K562 (cell line): ENCODE measurements at regions not wholly inside any gene's neighbourhood (a gene's known extent, or its start where the extent isn't known, plus 50 kb on each side); places are given as distances from the start of the nearest gene placed in this dataset.
A peak's percentile ranks its signal among the peaks of the same experiment; 100 is the strongest.

Source experiments
- ATAC-seq: fragments of 200-7000 bp; cut with Tn5 transposase; 3 replicates; pipeline ENCODE4 v1.9.1; 2020; ENCODE audit warnings: moderate library complexity
- BruUV-seq: library from RNA; stranded (reverse); fragments of 400-500 nt; replicated peaks from 2 replicates; lab custom pipeline; 2021; lab: Mats Ljungman, UMichigan
- CTCF ChIA-PET: fragments of 300-600 bp; formaldehyde crosslinking; extraction: SDS; loops from one replicate; lab custom pipeline; 2021; ENCODE audit warnings: low intra/inter-chr PET ratio; lab: Yijun Ruan, JAX
- POLR2A ChIA-PET: fragments of 300-600, 350-650 bp; sonication (Branson Sonifier 250); formaldehyde crosslinking; extraction: SDS; loops from one replicate; lab custom pipeline; 2021; ENCODE audit warnings: antibody characterized with exemption, inconsistent platforms; lab: Yijun Ruan, JAX
- DNase-seq, 4 experiments: peaks; one replicate each; pipeline versions ENCODE4 v3.0.0 to v3.0.0-alpha.2; 2011 to 2018; ENCODE audit warnings: low spot score in 3 of 4, mixed read lengths in 3 of 4; ENCODE audit errors: extremely low read depth in 1 of 4
- FAIRE-seq: peaks from 2 replicates; lab custom pipeline; 2011; peaks lifted over from hg19 to GRCh38; lab: Jason Lieb, UNC
- H2AFZ ChIP-seq: 2 replicates; pipeline ENCODE4 v1.6.0; 2011; ENCODE audit warnings: low read depth, low read length, control low read depth, inconsistent platforms
- H3K27ac ChIP-seq: fragments of 200-600 bp; 3 replicates; pipeline ENCODE4 v1.8.0; 2011; ENCODE audit warnings: low read depth, mild to moderate bottlenecking, control low read depth, inconsistent platforms, low read length, moderate library complexity, mixed read lengths; ENCODE audit errors: extremely low read depth
- H3K27me3 ChIP-seq, 2 experiments: fragments of 300-600 bp in 1 of 2; 2 replicates in 1 of 2; 3 replicates in 1 of 2; pipeline versions ENCODE4 v1.6.0 to v1.8.0; 2011; ENCODE audit warnings: inconsistent platforms in 2 of 2, low read length in 2 of 2, mild to moderate bottlenecking in 1 of 2, mixed read lengths in 1 of 2, moderate library complexity in 1 of 2; ENCODE audit not compliant: control insufficient read depth in 2 of 2, insufficient read depth in 2 of 2
- H3K36me3 ChIP-seq: fragments of 300-600 bp; 3 replicates; pipeline ENCODE4 v1.8.0; 2011; ENCODE audit warnings: mild to moderate bottlenecking, low read length, inconsistent platforms; ENCODE audit not compliant: control insufficient read depth, insufficient read depth
- H3K4me1 ChIP-seq, 2 experiments: fragments of 200-600 bp in 1 of 2; replicated peaks in 1 of 2; 2 replicates in 1 of 2; 3 replicates in 1 of 2; pipeline versions ENCODE4 v1.5.1 to v1.8.0; 2011; ENCODE audit warnings: inconsistent platforms in 2 of 2, low read length in 2 of 2, mild to moderate bottlenecking in 1 of 2, mixed read lengths in 1 of 2, moderate library complexity in 1 of 2; ENCODE audit not compliant: control insufficient read depth in 2 of 2, insufficient read depth in 2 of 2
- H3K4me2 ChIP-seq: 2 replicates; pipeline ENCODE4 v1.6.1; 2011; ENCODE audit warnings: low read length, control low read depth, inconsistent platforms, mixed read lengths; ENCODE audit not compliant: insufficient read depth
- H3K4me3 ChIP-seq: fragments of 200-600 bp; sonication (generic), shearing (Covaris generic); 2 replicates; pipeline ENCODE4 v1.5.1; 2016; ENCODE audit warnings: control low read depth, inconsistent platforms
- H3K79me2 ChIP-seq: fragments of 200-600 bp; 3 replicates; pipeline ENCODE4 v1.8.0; 2011; ENCODE audit warnings: low read length, inconsistent platforms; ENCODE audit not compliant: control insufficient read depth, insufficient read depth
- H3K9ac ChIP-seq, 2 experiments: 2 replicates each; pipeline versions ENCODE4 v1.6.0 to v1.6.1; 2011; ENCODE audit warnings: low read depth in 2 of 2, low read length in 2 of 2, control low read depth in 1 of 2, inconsistent platforms in 1 of 2, mild to moderate bottlenecking in 1 of 2, mixed read lengths in 1 of 2; ENCODE audit not compliant: insufficient read depth in 1 of 2
- H3K9me1 ChIP-seq: one replicate; pipeline ENCODE4 v1.6.0; 2011; ENCODE audit warnings: inconsistent platforms, mild to moderate bottlenecking, low read length, moderate library complexity; ENCODE audit not compliant: control insufficient read depth, insufficient read depth
- H3K9me3 ChIP-seq: replicated peaks from 2 replicates; pipeline ENCODE4 v1.5.1; 2011; ENCODE audit warnings: low read depth, low read length, inconsistent platforms; ENCODE audit not compliant: control insufficient read depth, insufficient read depth
- H4K20me1 ChIP-seq: replicated peaks from 2 replicates; pipeline ENCODE4 v1.6.1; 2011; ENCODE audit warnings: low read length, inconsistent platforms, mixed read lengths; ENCODE audit not compliant: control insufficient read depth, insufficient read depth
- CHCHD3 ChIP-seq: fragments of 250-450 bp; sonication (Bioruptor Pico); IDR thresholded peaks from 2 replicates; pipeline ENCODE4 v2.1.2; 2022; ENCODE audit warnings: mild to moderate bottlenecking
- KLF10 ChIP-seq: fragments of 250-450 bp; sonication (Bioruptor Pico); IDR thresholded peaks from 2 replicates; pipeline ENCODE4 v1.6.1; 2021; ENCODE audit warnings: matching md5 sums
- POLR2B ChIP-seq: fragments of 450-650 bp; IDR thresholded peaks from 2 replicates; pipeline ENCODE4 v1.6.1; 2018; ENCODE audit warnings: low read depth; ENCODE audit not compliant: partially characterized antibody
- TRIM28 ChIP-seq: fragments of 450-650 bp; IDR thresholded peaks from 2 replicates; pipeline ENCODE4 v1.6.1; 2017
- ZFX ChIP-seq: sonication (generic); formaldehyde crosslinking; IDR thresholded peaks from 2 replicates; pipeline ENCODE4 v1.8.0; 2022; ENCODE audit warnings: mild to moderate bottlenecking, missing genetic modification reagents, moderate library complexity
- ZNF217 ChIP-seq: sonication (generic); formaldehyde crosslinking; IDR thresholded peaks from 2 replicates; pipeline ENCODE4 v1.8.0; 2022; ENCODE audit warnings: mild to moderate bottlenecking, missing genetic modification reagents
- ZNF699 ChIP-seq: fragments of 250-450 bp; sonication (Bioruptor Pico); IDR thresholded peaks from 2 replicates; pipeline ENCODE4 v1.8.0; 2021; ENCODE audit warnings: mild to moderate bottlenecking, moderate library complexity; ENCODE audit not compliant: insufficient replicate concordance
- WGBS: fragments of 100-300 bp; shearing (Covaris generic); methylation state at CpG from one replicate; pipeline ENCODE4 v1.1.6; 2016; ENCODE audit warnings: low coverage, mixed read lengths; ENCODE audit not compliant: insufficient coverage; ENCODE audit errors: missing lambda C conversion rate; 5-methylcytosine and 5-hydroxymethylcytosine counted together
- in situ Hi-C: fragments of 300-500 bp; cut with MboI; formaldehyde crosslinking; loops from 4 replicates; pipeline ENCODE4 v1.15.0; 2018; ENCODE audit warnings: inconsistent platforms, mixed read lengths
- intact Hi-C: fragments of 100-400 bp; cut with micrococcal nuclease; formaldehyde crosslinking; loops from 2 replicates; pipeline ENCODE4 v1.14.2; 2022
- TF ChIP-seq, protein P1 (sequence below): fragments of 250-450 bp; sonication (Bioruptor Pico); IDR thresholded peaks from 2 replicates; pipeline ENCODE4 v1.9.0; 2021; ENCODE audit warnings: mild to moderate bottlenecking, inconsistent platforms
- TF ChIP-seq, protein P2 (sequence below): sonication (generic); formaldehyde crosslinking; IDR thresholded peaks from 2 replicates; pipeline ENCODE4 v1.8.0; 2023; ENCODE audit warnings: missing genetic modification reagents, mild to moderate bottlenecking, borderline replicate concordance

DNA sequence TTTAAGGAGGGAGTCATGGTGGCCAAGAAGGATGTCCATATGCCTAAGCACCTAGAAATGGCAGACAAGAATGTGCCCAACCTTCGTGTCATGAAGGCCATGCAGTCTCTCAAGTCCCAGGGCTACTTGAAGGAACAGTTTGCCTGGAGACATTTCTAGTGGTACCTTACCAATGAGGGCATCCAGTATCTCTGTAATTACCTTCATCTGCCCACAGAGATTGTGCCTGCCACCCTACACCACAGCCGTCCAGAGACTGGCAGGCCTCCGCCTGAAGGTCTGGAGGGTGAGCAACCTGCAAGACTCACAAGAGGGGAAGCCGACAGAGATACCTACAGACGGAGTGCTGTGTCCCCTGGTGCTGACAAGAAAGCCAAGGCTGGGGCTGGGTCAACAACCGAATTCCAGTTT lies 115.0 kb downstream of the HFE start (continued):
- no peak for TF ChIP-seq ZNF699
- TF ChIP-seq, protein P1, sequence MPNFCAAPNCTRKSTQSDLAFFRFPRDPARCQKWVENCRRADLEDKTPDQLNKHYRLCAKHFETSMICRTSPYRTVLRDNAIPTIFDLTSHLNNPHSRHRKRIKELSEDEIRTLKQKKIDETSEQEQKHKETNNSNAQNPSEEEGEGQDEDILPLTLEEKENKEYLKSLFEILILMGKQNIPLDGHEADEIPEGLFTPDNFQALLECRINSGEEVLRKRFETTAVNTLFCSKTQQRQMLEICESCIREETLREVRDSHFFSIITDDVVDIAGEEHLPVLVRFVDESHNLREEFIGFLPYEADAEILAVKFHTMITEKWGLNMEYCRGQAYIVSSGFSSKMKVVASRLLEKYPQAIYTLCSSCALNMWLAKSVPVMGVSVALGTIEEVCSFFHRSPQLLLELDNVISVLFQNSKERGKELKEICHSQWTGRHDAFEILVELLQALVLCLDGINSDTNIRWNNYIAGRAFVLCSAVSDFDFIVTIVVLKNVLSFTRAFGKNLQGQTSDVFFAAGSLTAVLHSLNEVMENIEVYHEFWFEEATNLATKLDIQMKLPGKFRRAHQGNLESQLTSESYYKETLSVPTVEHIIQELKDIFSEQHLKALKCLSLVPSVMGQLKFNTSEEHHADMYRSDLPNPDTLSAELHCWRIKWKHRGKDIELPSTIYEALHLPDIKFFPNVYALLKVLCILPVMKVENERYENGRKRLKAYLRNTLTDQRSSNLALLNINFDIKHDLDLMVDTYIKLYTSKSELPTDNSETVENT (CRISPR knock-in tag), result peak; percentile 81; the same call in 1 of the 2 replicates
- TF ChIP-seq, all 486 proteins: peak for 29

DNA sequence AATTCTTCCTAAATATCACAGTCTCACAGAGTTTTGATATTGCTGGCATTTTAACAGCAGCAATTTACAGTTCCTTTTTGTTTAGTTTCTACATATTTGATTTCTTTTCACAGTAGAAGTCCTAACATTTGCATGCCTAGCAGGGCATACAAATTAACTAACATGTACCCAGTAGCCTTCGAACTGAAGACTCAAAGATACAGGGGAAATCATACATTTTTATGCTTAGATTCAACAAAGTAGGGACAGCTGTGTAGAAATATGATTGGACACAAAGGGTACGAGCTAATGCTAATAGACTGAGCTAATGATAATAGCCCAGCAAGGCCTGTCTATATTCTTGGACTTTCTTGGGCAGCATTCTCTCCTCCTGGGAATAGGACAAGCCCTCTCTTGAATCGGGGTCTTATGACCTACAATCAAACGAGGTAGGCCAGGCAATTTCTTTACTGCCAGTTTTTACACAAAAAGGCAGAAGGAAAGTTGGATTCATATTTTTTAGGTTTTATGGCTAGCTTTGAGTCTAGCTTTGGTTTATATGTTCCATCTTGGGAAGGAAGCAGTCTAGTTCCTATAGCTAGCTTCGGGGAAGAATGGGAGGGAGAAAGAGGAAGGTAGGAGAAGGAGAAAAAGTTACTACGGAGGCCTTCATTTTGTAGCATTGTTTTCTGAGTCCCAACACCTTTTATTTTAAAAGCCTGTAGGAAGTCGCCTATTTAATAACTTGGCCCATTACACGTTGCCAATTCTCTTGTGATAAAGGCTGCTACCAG lies 115.8 kb downstream of the HFE start:
- H3K9me1 ChIP-seq, result no peaks in the 10 kb centered on the region
- peak overlapping the region; percentile 96 for H3K4me2 ChIP-seq
- DNase-seq (peak in 1 of 4 experiments; percentile 55), ATAC-seq (no peak), FAIRE-seq (no peak)
- H3K79me2 ChIP-seq, result peaks cover 94% of the 10 kb centered on the region
- WGBS, result 2% methylated on average over 8 of the region's 8 CpGs
- no peak overlapping the region for H2AFZ ChIP-seq
- H3K9me3 ChIP-seq, result no peaks in the 10 kb centered on the region
- H3K36me3 ChIP-seq, result peaks cover 13% of the 10 kb centered on the region; the same call in 2 of the 3 replicates
- BruUV-seq, result no TSS peak
- intact Hi-C loops, result loop anchor here (10.0 kb wide), 1 partner anchor 1632 kb away; a partner anchor contains a TSS
- peaks cover 10 to 18% of the 10 kb centered on the region in 2 experiments; a peak in 3 of 5 replicates for H3K4me1 ChIP-seq
- ChIA-PET CTCF (interaction anchor here (1.5 kb wide), 1 partner anchor 82 kb away, joined by 4 read pairs; a partner anchor contains a TSS), POLR2A (interaction anchor here (0.7 to 16.5 kb wide), 12 partner anchors 10 to 931 kb away, joined by 3 to 1095 read pairs (median 4); a partner anchor contains a TSS)
- peak overlapping the region; percentile 67 to 98 for H3K9ac ChIP-seq
- peak overlapping the region; percentile 99 for H3K27ac ChIP-seq
- in situ Hi-C loops, result loop anchor here (25.0 kb wide), 1 partner anchor 1609 kb away; a partner anchor contains a TSS
- H3K4me3 ChIP-seq, result peak overlapping the region; percentile 57
- H4K20me1 ChIP-seq, result peaks cover 33% of the 10 kb centered on the region
- H3K27me3 ChIP-seq, result no peaks in the 10 kb centered on the region
- TF ChIP-seq CHCHD3 (CRISPR knock-in tag) (peak; percentile 72), TRIM28 (no peak), KLF10 (CRISPR knock-in tag) (no peak; the same call in 1 of the 2 replicates), ZNF217 (no peak), ZFX (CRISPR knock-in tag) (peak; percentile 43; the same call in 1 of the 2 replicates), POLR2B (peak; percentile 32)
- TF ChIP-seq, protein P2, sequence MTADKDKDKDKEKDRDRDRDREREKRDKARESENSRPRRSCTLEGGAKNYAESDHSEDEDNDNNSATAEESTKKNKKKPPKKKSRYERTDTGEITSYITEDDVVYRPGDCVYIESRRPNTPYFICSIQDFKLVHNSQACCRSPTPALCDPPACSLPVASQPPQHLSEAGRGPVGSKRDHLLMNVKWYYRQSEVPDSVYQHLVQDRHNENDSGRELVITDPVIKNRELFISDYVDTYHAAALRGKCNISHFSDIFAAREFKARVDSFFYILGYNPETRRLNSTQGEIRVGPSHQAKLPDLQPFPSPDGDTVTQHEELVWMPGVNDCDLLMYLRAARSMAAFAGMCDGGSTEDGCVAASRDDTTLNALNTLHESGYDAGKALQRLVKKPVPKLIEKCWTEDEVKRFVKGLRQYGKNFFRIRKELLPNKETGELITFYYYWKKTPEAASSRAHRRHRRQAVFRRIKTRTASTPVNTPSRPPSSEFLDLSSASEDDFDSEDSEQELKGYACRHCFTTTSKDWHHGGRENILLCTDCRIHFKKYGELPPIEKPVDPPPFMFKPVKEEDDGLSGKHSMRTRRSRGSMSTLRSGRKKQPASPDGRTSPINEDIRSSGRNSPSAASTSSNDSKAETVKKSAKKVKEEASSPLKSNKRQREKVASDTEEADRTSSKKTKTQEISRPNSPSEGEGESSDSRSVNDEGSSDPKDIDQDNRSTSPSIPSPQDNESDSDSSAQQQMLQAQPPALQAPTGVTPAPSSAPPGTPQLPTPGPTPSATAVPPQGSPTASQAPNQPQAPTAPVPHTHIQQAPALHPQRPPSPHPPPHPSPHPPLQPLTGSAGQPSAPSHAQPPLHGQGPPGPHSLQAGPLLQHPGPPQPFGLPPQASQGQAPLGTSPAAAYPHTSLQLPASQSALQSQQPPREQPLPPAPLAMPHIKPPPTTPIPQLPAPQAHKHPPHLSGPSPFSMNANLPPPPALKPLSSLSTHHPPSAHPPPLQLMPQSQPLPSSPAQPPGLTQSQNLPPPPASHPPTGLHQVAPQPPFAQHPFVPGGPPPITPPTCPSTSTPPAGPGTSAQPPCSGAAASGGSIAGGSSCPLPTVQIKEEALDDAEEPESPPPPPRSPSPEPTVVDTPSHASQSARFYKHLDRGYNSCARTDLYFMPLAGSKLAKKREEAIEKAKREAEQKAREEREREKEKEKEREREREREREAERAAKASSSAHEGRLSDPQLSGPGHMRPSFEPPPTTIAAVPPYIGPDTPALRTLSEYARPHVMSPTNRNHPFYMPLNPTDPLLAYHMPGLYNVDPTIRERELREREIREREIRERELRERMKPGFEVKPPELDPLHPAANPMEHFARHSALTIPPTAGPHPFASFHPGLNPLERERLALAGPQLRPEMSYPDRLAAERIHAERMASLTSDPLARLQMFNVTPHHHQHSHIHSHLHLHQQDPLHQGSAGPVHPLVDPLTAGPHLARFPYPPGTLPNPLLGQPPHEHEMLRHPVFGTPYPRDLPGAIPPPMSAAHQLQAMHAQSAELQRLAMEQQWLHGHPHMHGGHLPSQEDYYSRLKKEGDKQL, result peak; percentile 73; the same call in 1 of the 2 replicates
